ENCODE measurements at regions not wholly inside any gene's neighbourhood (a gene's known extent, or its start where the extent isn't known, plus 50 kb on each side); places are given as distances from the start of the nearest gene placed in this dataset.

GRCh38 chr21:14740116-14740515 is 194.0 kb upstream of the SAMSN1 start:
- TF ChIP-seq CTCF (conservative IDR thresholded peaks at IDR 0.05) (no peak), EZH2 (IDR thresholded peaks at IDR 0.05; ENCODE audit: low read depth) (no peak)
